ENCODE measurements at regions not wholly inside any gene's neighbourhood (a gene's known extent, or its start where the extent isn't known, plus 50 kb on each side); places are given as distances from the start of the nearest gene placed in this dataset.

DNA sequence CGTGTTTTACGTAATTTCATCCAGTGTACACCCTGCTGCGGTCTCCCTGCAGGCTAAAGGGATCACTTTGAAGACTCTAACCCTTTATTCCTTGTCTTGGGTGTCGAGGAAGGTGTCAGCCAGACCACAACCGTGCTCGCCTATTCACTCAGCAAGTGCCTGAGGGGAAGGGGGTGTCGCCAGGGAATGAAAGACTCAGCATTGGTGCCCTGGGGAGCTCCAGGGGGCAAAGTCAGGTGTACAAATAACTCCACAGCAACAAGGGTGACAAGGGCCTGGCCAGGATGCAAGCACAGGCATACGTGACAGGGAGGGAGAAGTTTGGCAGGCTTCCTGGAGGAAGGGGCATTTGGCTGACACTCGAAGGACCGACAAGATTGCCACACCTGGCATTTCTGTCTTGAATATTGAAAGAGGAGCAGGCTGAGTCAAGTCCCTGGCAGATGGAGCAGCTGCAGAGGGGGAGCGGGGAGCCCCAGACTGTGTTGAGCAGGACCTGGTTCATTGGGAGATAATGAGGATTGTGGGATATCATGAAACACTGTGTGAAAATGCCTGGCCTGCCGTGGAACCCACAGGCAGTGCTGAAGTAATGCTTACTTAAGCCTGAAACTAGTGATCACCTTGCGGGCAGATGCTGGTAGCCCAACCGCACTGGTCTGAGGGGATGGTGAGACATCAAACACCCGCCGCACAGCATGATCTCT lies 93.9 kb downstream of the RHOB start:
- TF ChIP-seq, protein P1, sequence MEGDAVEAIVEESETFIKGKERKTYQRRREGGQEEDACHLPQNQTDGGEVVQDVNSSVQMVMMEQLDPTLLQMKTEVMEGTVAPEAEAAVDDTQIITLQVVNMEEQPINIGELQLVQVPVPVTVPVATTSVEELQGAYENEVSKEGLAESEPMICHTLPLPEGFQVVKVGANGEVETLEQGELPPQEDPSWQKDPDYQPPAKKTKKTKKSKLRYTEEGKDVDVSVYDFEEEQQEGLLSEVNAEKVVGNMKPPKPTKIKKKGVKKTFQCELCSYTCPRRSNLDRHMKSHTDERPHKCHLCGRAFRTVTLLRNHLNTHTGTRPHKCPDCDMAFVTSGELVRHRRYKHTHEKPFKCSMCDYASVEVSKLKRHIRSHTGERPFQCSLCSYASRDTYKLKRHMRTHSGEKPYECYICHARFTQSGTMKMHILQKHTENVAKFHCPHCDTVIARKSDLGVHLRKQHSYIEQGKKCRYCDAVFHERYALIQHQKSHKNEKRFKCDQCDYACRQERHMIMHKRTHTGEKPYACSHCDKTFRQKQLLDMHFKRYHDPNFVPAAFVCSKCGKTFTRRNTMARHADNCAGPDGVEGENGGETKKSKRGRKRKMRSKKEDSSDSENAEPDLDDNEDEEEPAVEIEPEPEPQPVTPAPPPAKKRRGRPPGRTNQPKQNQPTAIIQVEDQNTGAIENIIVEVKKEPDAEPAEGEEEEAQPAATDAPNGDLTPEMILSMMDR (IDR thresholded peaks at IDR 0.05; ENCODE audit: low read depth, low read length), result no peak
- H3K27me3 ChIP-seq (ENCODE audit: control insufficient read depth, insufficient read depth, low read length), result peaks cover 5% of the 10 kb centered on the region
- POLR2A ChIA-PET, result no interaction called here
- no peak overlapping the region for H3K27ac ChIP-seq (ENCODE audit: low read depth, low read length)
- H3K9me3 ChIP-seq (ENCODE audit: control insufficient read depth, insufficient read depth, low read length), result no peaks in the 10 kb centered on the region; the same call in 1 of the 2 replicates
- CTCF ChIA-PET, result no interaction called here
- DNase-seq (ENCODE audit: low read depth, low spot score), result no peak
- H3K4me3 ChIP-seq (ENCODE audit: low read depth, low read length), result no peak overlapping the region

DNA sequence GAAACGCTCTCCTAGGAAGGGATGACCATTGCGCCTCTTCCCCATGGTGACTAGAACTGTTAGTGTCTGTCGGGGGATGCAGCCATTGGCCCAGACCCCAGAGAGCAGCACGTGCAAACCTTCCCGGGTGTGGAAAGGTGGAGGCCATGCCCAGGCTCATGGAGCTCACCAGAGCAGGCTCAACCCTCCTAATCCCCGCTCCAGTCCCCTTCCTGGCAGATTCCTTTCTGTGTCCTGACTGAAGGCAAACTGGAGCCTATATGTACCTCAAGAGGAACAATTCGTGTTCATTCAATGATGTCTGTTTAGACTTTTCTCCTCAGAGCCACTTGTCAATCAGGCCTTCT lies 94.4 kb downstream of the RHOB start:
- CTCF ChIA-PET, result no interaction called here
- H3K4me3 ChIP-seq (ENCODE audit: low read depth, low read length), result no peak overlapping the region
- no peak overlapping the region for H3K27ac ChIP-seq (ENCODE audit: low read depth, low read length)
- no peak for DNase-seq (ENCODE audit: low read depth, low spot score)
- peaks cover 5% of the 10 kb centered on the region for H3K27me3 ChIP-seq (ENCODE audit: control insufficient read depth, insufficient read depth, low read length)
- TF ChIP-seq, protein P1 (IDR thresholded peaks at IDR 0.05; ENCODE audit: low read depth, low read length), result no peak
- POLR2A ChIA-PET, result no interaction called here
- no peaks in the 10 kb centered on the region; the same call in none of the 2 replicates for H3K9me3 ChIP-seq (ENCODE audit: control insufficient read depth, insufficient read depth, low read length)

DNA sequence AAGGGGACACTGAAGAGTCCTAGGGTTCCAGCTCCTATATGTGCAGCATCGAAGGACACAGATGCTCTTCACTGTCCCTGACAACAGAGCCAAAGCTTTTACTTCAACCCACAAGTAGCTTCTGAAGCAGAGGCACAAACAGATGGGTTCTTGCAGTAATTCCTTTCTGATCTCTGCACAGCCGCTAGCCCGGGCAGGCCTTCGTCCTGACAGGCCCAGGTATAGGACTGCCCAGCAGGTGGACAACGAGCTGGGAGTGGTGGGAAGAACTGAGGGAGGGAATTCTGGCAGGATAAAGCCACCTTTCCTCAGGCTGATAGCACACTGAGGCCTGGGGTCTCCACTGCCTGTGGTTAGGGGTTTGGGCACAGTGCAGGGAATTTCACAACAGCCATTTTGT lies 94.8 kb downstream of the RHOB start:
- ChIA-PET POLR2A (no interaction called here), CTCF (no interaction called here)
- H3K27ac ChIP-seq (ENCODE audit: low read depth, low read length), result no peak overlapping the region
- H3K9me3 ChIP-seq (ENCODE audit: control insufficient read depth, insufficient read depth, low read length), result no peaks in the 10 kb centered on the region; the same call in none of the 2 replicates
- DNase-seq (ENCODE audit: low read depth, low spot score), result no peak
- H3K27me3 ChIP-seq (ENCODE audit: control insufficient read depth, insufficient read depth, low read length), result peaks cover 8% of the 10 kb centered on the region
- H3K4me3 ChIP-seq (ENCODE audit: low read depth, low read length), result no peak overlapping the region
- TF ChIP-seq, protein P1 (IDR thresholded peaks at IDR 0.05; ENCODE audit: low read depth, low read length), result no peak

DNA sequence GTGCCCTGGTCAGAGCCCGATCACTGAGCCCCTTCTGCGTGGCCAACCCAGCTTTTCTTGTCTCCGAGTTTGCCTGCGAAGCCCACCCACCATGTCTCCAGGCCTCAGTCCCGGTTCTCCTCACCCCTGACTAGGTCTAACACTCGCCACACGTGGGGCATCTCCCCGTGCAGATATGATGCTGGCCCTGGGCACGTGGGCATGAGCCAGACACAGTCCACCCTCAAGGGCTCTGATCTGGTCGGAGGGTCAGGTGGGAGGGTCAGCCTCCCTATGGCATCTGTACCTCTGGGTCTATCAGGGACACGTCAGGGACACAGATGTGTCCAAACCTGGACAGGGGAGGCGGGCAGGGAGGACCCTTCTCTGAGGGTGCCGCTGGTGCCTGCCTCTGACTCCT lies 95.4 kb downstream of the RHOB start:
- H3K9me3 ChIP-seq (ENCODE audit: control insufficient read depth, insufficient read depth, low read length), result no peaks in the 10 kb centered on the region; the same call in none of the 2 replicates
- ChIA-PET POLR2A (no interaction called here), CTCF (no interaction called here)
- H3K27me3 ChIP-seq (ENCODE audit: control insufficient read depth, insufficient read depth, low read length), result peaks cover 11% of the 10 kb centered on the region
- H3K27ac ChIP-seq (ENCODE audit: low read depth, low read length), result no peak overlapping the region
- no peak overlapping the region for H3K4me3 ChIP-seq (ENCODE audit: low read depth, low read length)
- TF ChIP-seq, protein P1 (IDR thresholded peaks at IDR 0.05; ENCODE audit: low read depth, low read length), result no peak
- no peak for DNase-seq (ENCODE audit: low read depth, low spot score)

DNA sequence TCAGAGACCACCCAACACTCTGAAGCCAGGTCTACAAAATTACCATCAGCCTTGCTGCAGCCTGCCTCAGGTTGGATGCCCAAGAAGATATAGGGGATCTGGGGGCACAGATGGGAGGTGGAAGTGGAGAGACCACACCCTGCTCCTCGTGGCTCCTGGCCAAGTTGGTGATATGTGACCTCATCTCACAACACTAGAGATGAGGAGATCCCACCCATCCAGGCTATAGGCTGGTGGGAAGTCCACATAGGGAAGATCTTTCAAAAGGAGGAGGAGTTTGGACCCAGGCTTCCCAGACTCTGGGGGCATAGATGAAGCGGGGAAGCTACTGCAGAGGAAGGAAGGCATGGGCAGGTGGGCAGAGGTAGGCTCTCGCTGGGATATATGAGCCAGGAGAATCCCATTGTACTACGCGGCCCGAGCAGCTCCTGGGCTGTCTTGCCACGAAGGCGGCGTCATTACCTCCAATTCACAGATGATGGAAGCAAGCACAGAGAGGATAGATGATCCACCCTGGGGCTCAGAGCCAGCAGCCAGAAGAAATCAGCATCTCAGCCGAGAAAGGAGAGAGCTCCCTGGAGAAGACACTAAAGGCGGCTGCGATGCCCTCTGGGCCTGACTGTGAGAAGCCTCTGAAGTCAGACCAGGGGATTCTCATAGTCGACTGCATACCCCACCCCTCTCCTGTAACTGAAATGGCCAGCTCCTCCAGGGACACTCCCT lies 96.0 kb downstream of the RHOB start:
- TF ChIP-seq, protein P1 (IDR thresholded peaks at IDR 0.05; ENCODE audit: low read depth, low read length), result no peak
- no peaks in the 10 kb centered on the region; the same call in none of the 2 replicates for H3K9me3 ChIP-seq (ENCODE audit: control insufficient read depth, insufficient read depth, low read length)
- ChIA-PET POLR2A (interaction anchor here (1.0 to 2.0 kb wide), 2 partner anchors 14 to 96 kb away, joined by 3 to 22 read pairs; partner anchors contain the start of gene RHOB), CTCF (interaction anchor here (0.5 to 1.5 kb wide), 3 partner anchors 63 to 100 kb away, joined by 3 to 5 read pairs (median 3); no protein-coding TSS in a partner anchor)
- H3K27ac ChIP-seq (ENCODE audit: low read depth, low read length), result no peak overlapping the region
- peaks cover 11% of the 10 kb centered on the region for H3K27me3 ChIP-seq (ENCODE audit: control insufficient read depth, insufficient read depth, low read length)
- peak; percentile 41 for DNase-seq (ENCODE audit: low read depth, low spot score)
- H3K4me3 ChIP-seq (ENCODE audit: low read depth, low read length), result no peak overlapping the region

Measured in AG04450 (cell line).